MCF 10A (cell line): ENCODE measurements at regions not wholly inside any gene's neighbourhood (a gene's known extent, or its start where the extent isn't known, plus 50 kb on each side); places are given as distances from the start of the nearest gene placed in this dataset.

Source experiments
- BruUV-seq: library from RNA; stranded (reverse); fragments of 400-500 nt; replicated peaks from 2 replicates; lab custom pipeline; 2021; lab: Mats Ljungman, UMichigan
- CTCF ChIA-PET: fragments of 300-600 bp; sonication (Branson Sonifier 250); formaldehyde crosslinking; extraction: SDS; loops from one replicate; lab custom pipeline; 2021; ENCODE audit warnings: antibody characterized with exemption, inconsistent platforms; lab: Yijun Ruan, JAX
- POLR2A ChIA-PET: fragments of 300-600, 350-650 bp; sonication (Branson Sonifier 250); formaldehyde crosslinking; extraction: SDS; loops from one replicate; lab custom pipeline; 2020; ENCODE audit warnings: antibody characterized with exemption, inconsistent platforms; lab: Yijun Ruan, JAX
- DNase-seq: peaks from one replicate; pipeline ENCODE4 v3.0.0-alpha.2; 2018; ENCODE audit not compliant: unreplicated experiment
- H3K27ac Mint-ChIP-seq: one replicate; pipeline ENCODE4 v1.8.0; 2022; ENCODE audit warnings: mild to moderate bottlenecking, low read depth, mixed read lengths; ENCODE audit not compliant: unreplicated experiment
- H3K27me3 Mint-ChIP-seq: one replicate; pipeline ENCODE4 v1.8.0; 2022; ENCODE audit warnings: mixed read lengths; ENCODE audit not compliant: insufficient read depth, unreplicated experiment
- H3K36me3 Mint-ChIP-seq: one replicate; pipeline ENCODE4 v1.8.0; 2022; ENCODE audit warnings: mild to moderate bottlenecking, moderate library complexity, mixed read lengths; ENCODE audit not compliant: insufficient read depth, unreplicated experiment
- H3K4me1 Mint-ChIP-seq: one replicate; pipeline ENCODE4 v1.8.0; 2022; ENCODE audit warnings: mixed read lengths; ENCODE audit not compliant: insufficient read depth, unreplicated experiment
- H3K4me3 Mint-ChIP-seq: one replicate; pipeline ENCODE4 v1.8.0; 2022; ENCODE audit warnings: mild to moderate bottlenecking, moderate library complexity, mixed read lengths; ENCODE audit not compliant: unreplicated experiment
- H3K9me3 Mint-ChIP-seq: one replicate; pipeline ENCODE4 v1.8.0; 2022; ENCODE audit warnings: mixed read lengths; ENCODE audit not compliant: unreplicated experiment
- intact Hi-C: fragments of 100-400 bp; cut with micrococcal nuclease; formaldehyde crosslinking; loops from 2 replicates; pipeline ENCODE4 v1.14.1; 2022
- TF ChIP-seq, protein P1 (sequence below): fragments of 200-600 bp; IDR thresholded peaks from one replicate; pipeline ENCODE4 v1.8.0; 2022; ENCODE audit warnings: antibody characterized with exemption, mild to moderate bottlenecking; ENCODE audit not compliant: unreplicated experiment

DNA sequence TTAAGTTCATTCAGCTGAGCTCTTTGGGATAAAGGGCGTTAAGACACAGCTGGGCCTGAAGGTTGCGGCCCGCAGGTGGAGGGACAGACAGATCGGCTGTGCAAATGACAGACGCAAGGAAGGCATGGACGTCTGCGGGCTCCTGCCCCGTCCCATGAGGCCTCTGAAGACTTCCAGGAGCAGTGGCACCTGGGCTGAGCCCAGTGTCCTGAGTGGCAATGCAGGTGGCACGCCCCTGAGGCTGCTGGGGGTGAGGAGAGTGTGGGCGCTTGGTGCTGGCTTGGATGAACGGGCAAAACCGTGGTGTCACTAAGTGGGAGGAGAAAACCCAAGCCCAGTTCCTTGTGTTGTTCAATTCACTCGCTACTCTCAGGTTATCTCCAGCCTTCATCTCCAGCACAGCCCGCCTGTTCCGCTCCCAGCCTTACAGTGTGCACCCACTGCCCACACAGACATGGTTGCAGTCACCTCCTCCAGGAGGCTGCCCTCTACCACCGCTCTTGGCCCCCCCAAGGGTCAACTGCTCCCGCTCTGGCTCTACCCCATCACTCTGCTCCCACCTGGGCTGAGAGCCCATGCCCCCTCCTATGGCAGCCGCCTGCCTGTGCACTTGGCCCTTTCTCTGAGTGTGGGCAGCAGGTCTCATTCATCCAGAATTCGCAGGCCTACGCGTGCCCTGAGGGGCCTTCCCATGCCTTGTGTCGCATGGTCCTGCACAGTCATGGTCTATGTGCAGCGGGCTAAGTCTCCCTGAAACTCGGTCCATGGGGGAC, 50.3 kb downstream of the PTGR3 start:
- POLR2A ChIA-PET: no interaction called here
- intact Hi-C loops: no loop called here
- BruUV-seq: no TSS peak
- CTCF ChIA-PET: interaction anchor here (0.5 to 0.7 kb wide), 4 partner anchors 115 to 1302 kb away, joined by 3 to 4 read pairs (median 3); no protein-coding TSS in a partner anchor
- Mint-ChIP-seq H3K36me3 (no peaks in the 10 kb centered on the region), H3K9me3 (peaks cover 18% of the 10 kb centered on the region), H3K4me1 (no peaks in the 10 kb centered on the region), H3K27ac (no peak overlapping the region), H3K4me3 (no peak overlapping the region), H3K27me3 (peaks cover 21% of the 10 kb centered on the region)
- TF ChIP-seq, protein P1, sequence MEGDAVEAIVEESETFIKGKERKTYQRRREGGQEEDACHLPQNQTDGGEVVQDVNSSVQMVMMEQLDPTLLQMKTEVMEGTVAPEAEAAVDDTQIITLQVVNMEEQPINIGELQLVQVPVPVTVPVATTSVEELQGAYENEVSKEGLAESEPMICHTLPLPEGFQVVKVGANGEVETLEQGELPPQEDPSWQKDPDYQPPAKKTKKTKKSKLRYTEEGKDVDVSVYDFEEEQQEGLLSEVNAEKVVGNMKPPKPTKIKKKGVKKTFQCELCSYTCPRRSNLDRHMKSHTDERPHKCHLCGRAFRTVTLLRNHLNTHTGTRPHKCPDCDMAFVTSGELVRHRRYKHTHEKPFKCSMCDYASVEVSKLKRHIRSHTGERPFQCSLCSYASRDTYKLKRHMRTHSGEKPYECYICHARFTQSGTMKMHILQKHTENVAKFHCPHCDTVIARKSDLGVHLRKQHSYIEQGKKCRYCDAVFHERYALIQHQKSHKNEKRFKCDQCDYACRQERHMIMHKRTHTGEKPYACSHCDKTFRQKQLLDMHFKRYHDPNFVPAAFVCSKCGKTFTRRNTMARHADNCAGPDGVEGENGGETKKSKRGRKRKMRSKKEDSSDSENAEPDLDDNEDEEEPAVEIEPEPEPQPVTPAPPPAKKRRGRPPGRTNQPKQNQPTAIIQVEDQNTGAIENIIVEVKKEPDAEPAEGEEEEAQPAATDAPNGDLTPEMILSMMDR: no peak
- DNase-seq: no peak

DNA sequence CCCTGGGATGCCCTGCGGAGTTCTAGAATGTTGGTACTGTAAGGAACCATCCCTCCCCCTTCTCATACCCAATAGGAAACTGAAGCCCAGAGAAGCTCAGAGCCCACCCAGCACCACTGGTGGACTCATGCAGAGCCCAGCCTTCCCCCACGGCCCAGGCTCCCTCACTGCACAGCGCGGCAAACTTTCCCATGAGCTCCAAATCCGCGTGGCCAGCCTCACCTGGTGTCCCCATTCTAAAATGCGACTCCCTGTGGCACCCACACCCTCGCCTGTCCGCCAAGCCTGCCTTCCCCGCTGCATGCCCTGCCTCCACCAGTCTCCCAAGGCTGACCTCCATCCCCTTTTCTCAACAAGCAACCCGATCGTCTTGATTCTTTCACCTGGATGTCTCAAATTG, 51.1 kb downstream of the PTGR3 start:
- H3K4me3 Mint-ChIP-seq: no peak overlapping the region
- POLR2A ChIA-PET: no interaction called here
- no peaks in the 10 kb centered on the region for H3K36me3 Mint-ChIP-seq
- DNase-seq: no peak
- TF ChIP-seq, protein P1: no peak
- H3K27ac Mint-ChIP-seq: no peak overlapping the region
- intact Hi-C loops: no loop called here
- BruUV-seq: no TSS peak
- CTCF ChIA-PET: interaction anchor here (0.5 to 0.6 kb wide), 3 partner anchors 406 to 1101 kb away, joined by 3 read pairs; no protein-coding TSS in a partner anchor
- H3K27me3 Mint-ChIP-seq: peaks cover 21% of the 10 kb centered on the region
- H3K9me3 Mint-ChIP-seq: peaks cover 18% of the 10 kb centered on the region
- H3K4me1 Mint-ChIP-seq: no peaks in the 10 kb centered on the region

DNA sequence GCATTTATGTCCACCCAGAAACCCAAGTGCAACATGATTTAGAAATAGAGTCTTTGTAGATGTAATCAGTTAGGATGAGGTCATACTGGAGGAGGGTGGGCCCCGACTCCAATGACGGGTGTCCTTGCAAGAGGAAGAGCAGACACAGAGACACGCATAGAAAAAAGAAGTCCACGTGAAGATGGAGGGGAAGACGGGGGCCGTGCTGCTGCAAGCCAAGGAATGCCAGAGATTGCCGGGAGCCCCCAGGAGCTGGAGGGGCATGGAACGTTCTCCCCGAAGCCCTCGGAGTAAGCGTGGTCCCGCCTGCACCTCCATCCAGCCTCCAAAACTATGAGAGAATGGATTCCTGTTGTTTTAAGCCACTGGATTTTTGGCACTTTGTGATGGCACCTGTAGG, 51.6 kb downstream of the PTGR3 start:
- no peaks in the 10 kb centered on the region for H3K4me1 Mint-ChIP-seq
- H3K27me3 Mint-ChIP-seq: peaks cover 21% of the 10 kb centered on the region
- peaks cover 18% of the 10 kb centered on the region for H3K9me3 Mint-ChIP-seq
- TF ChIP-seq, protein P1: no peak
- POLR2A ChIA-PET: no interaction called here
- CTCF ChIA-PET: interaction anchor here (0.6 kb wide), 1 partner anchor 1101 kb away, joined by 3 read pairs; no protein-coding TSS in a partner anchor
- no peak overlapping the region for H3K4me3 Mint-ChIP-seq
- intact Hi-C loops: no loop called here
- BruUV-seq: no TSS peak
- no peak overlapping the region for H3K27ac Mint-ChIP-seq
- no peak for DNase-seq
- H3K36me3 Mint-ChIP-seq: no peaks in the 10 kb centered on the region

DNA sequence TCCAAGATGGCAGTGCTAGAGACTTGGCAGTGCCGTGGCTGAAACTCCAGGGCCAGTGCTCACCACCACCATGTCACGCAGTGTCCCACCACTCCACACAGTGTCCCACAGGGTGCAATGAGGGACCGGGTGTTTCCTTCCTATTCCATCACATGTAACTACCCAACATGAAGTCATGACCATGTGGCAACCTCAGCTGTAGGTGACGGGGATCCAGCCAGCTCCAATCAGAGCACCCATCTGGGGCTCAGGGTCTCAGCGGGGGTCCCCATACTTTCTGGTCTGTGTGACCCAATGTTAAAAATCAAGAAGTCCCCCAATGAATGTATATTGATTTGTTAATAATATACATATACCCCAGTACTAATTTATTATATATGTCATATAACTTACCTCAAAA, 52.1 kb downstream of the PTGR3 start:
- Mint-ChIP-seq H3K4me1 (no peaks in the 10 kb centered on the region), H3K27ac (no peak overlapping the region), H3K4me3 (no peak overlapping the region), H3K27me3 (peaks cover 21% of the 10 kb centered on the region), H3K9me3 (peaks cover 18% of the 10 kb centered on the region), H3K36me3 (no peaks in the 10 kb centered on the region)
- ChIA-PET POLR2A (no interaction called here), CTCF (no interaction called here)
- intact Hi-C loops: no loop called here
- TF ChIP-seq, protein P1: no peak
- DNase-seq: no peak
- no TSS peak for BruUV-seq
